Caco-2 (cell line): ENCODE measurements at regions not wholly inside any gene's neighbourhood (a gene's known extent, or its start where the extent isn't known, plus 50 kb on each side); places are given as distances from the start of the nearest gene placed in this dataset.

Source experiments
- BruUV-seq: library from RNA; stranded (reverse); fragments of 400-500 nt; replicated peaks from 2 replicates; lab custom pipeline; 2021; lab: Mats Ljungman, UMichigan
- CTCF ChIA-PET: fragments of 300-600 bp; sonication (Branson Sonifier 250); formaldehyde crosslinking; loops from one replicate; lab custom pipeline; 2022; ENCODE audit warnings: antibody characterized with exemption; lab: Charles Lee
- POLR2A ChIA-PET: fragments of 300-600 bp; sonication (Branson Sonifier 250); formaldehyde crosslinking; loops from one replicate; lab custom pipeline; 2022; ENCODE audit warnings: antibody characterized with exemption; lab: Charles Lee
- DNase-seq, 2 experiments: peaks; one replicate each; pipeline versions ENCODE4 v3.0.0 to v3.0.0-alpha.2; 2020 to 2022
- H3K27me3 ChIP-seq: replicated peaks from 2 replicates; pipeline ENCODE4 v1.6.0; 2011; ENCODE audit warnings: low read length; ENCODE audit not compliant: control insufficient read depth, insufficient read depth
- H3K36me3 ChIP-seq: 2 replicates; pipeline ENCODE4 v1.5.1; 2011; ENCODE audit warnings: low read length; ENCODE audit not compliant: control insufficient read depth, insufficient read depth
- H3K4me1 ChIP-seq: fragments of 250-450 bp; sonication (Bioruptor Pico); 2 replicates; pipeline ENCODE4 v1.5.1; 2020; ENCODE audit warnings: mild to moderate bottlenecking
- H3K4me3 ChIP-seq: 2 replicates; pipeline ENCODE4 v1.5.1; 2011; ENCODE audit warnings: low read depth, mild to moderate bottlenecking, control low read depth, low read length
- H3K9me3 ChIP-seq: fragments of 250-450 bp; sonication (Bioruptor Pico); 2 replicates; pipeline ENCODE4 v1.5.1; 2020; ENCODE audit warnings: mild to moderate bottlenecking, moderate library complexity
- H3K27ac Mint-ChIP-seq: one replicate; pipeline ENCODE4 v1.8.0; 2022; ENCODE audit warnings: mixed read lengths; ENCODE audit not compliant: unreplicated experiment
- H3K27me3 Mint-ChIP-seq: one replicate; pipeline ENCODE4 v1.8.0; 2022; ENCODE audit warnings: mixed read lengths; ENCODE audit not compliant: insufficient read depth, unreplicated experiment
- H3K36me3 Mint-ChIP-seq: one replicate; pipeline ENCODE4 v1.8.0; 2022; ENCODE audit warnings: mild to moderate bottlenecking, mixed read lengths; ENCODE audit not compliant: insufficient read depth, unreplicated experiment
- H3K4me1 Mint-ChIP-seq: one replicate; pipeline ENCODE4 v1.8.0; 2022; ENCODE audit warnings: low read depth, mixed read lengths; ENCODE audit not compliant: unreplicated experiment
- H3K4me3 Mint-ChIP-seq: one replicate; pipeline ENCODE4 v1.8.0; 2022; ENCODE audit warnings: mild to moderate bottlenecking, moderate library complexity, mixed read lengths; ENCODE audit not compliant: unreplicated experiment
- H3K9me3 Mint-ChIP-seq: one replicate; pipeline ENCODE4 v1.8.0; 2022; ENCODE audit warnings: mixed read lengths; ENCODE audit not compliant: unreplicated experiment
- CTCF ChIP-seq, 2 experiments: fragments of 200-600 bp in 1 of 2; IDR thresholded peaks; 1 replicate in 1 of 2; 2 replicates in 1 of 2; pipeline versions ENCODE4 v1.5.1 to v1.8.0; 2011 to 2022; ENCODE audit warnings: antibody characterized with exemption in 1 of 2, control low read depth in 1 of 2, inconsistent platforms in 1 of 2, low read depth in 1 of 2, low read length in 1 of 2, mild to moderate bottlenecking in 1 of 2, moderate library complexity in 1 of 2; ENCODE audit not compliant: insufficient read depth in 1 of 2, severe bottlenecking in 1 of 2, unreplicated experiment in 1 of 2
- intact Hi-C: fragments of 100-400 bp; cut with micrococcal nuclease; formaldehyde crosslinking; loops from one replicate; pipeline ENCODE4 v1.10.0; 2022; ENCODE audit not compliant: unreplicated experiment

GRCh38 chr2:75775311-75775823 is 64.7 kb upstream of the GCFC2 start:
- Mint-ChIP-seq H3K27ac (no peak overlapping the region), H3K4me3 (no peak overlapping the region), H3K9me3 (no peaks in the 10 kb centered on the region), H3K36me3 (no peaks in the 10 kb centered on the region), H3K27me3 (peaks cover 6% of the 10 kb centered on the region), H3K4me1 (no peaks in the 10 kb centered on the region)
- intact Hi-C loops: no loop called here
- no peaks in the 10 kb centered on the region for H3K4me1 ChIP-seq
- ChIA-PET CTCF (no interaction called here), POLR2A (no interaction called here)
- DNase-seq: no peak
- no TSS peak for BruUV-seq
- H3K9me3 ChIP-seq: no peaks in the 10 kb centered on the region
- H3K36me3 ChIP-seq: no peaks in the 10 kb centered on the region
- H3K27me3 ChIP-seq: no peaks in the 10 kb centered on the region; the same call in 1 of the 2 replicates
- H3K4me3 ChIP-seq: no peak overlapping the region
- no peak for TF ChIP-seq CTCF (IDR thresholded peaks at IDR 0.05; ENCODE audit: insufficient read depth in 1 of 2, low read depth in 1 of 2, low read length in 1 of 2, severe bottlenecking in 1 of 2, unreplicated experiment in 1 of 2)

GRCh38 chr2:75772908-75773630 is 62.4 kb upstream of the GCFC2 start:
- DNase-seq: no peak
- H3K27me3 ChIP-seq: no peaks in the 10 kb centered on the region; the same call in 1 of the 2 replicates
- no TSS peak for BruUV-seq
- H3K27ac Mint-ChIP-seq: no peak overlapping the region
- no peak for TF ChIP-seq CTCF (IDR thresholded peaks at IDR 0.05; ENCODE audit: insufficient read depth in 1 of 2, low read depth in 1 of 2, low read length in 1 of 2, severe bottlenecking in 1 of 2, unreplicated experiment in 1 of 2)
- H3K4me3 Mint-ChIP-seq: no peak overlapping the region
- no peaks in the 10 kb centered on the region for H3K4me1 Mint-ChIP-seq
- H3K9me3 ChIP-seq: no peaks in the 10 kb centered on the region
- H3K9me3 Mint-ChIP-seq: no peaks in the 10 kb centered on the region
- peaks cover 9% of the 10 kb centered on the region for H3K27me3 Mint-ChIP-seq
- intact Hi-C loops: no loop called here
- no peaks in the 10 kb centered on the region for H3K4me1 ChIP-seq
- ChIA-PET CTCF (interaction anchor here (0.7 kb wide), 1 partner anchor 357 kb away, joined by 5 read pairs; no protein-coding TSS in a partner anchor), POLR2A (no interaction called here)
- no peaks in the 10 kb centered on the region for H3K36me3 ChIP-seq
- no peak overlapping the region for H3K4me3 ChIP-seq
- no peaks in the 10 kb centered on the region for H3K36me3 Mint-ChIP-seq

- BruUV-seq: no TSS peak
- CTCF ChIA-PET: no interaction called here
- Histone ChIP-seq H3K27me3 (no peaks in the 10 kb centered on the region), H3K4me3 (no peak overlapping the region), H3K9me3 (no peaks in the 10 kb centered on the region), H3K36me3 (no peaks in the 10 kb centered on the region), H3K4me1 (peaks cover 5% of the 10 kb centered on the region; the same call in 1 of the 2 replicates)
- Mint-ChIP-seq H3K27ac (no peak overlapping the region), H3K4me1 (no peaks in the 10 kb centered on the region), H3K36me3 (no peaks in the 10 kb centered on the region), H3K4me3 (no peak overlapping the region), H3K9me3 (no peaks in the 10 kb centered on the region), H3K27me3 (peaks cover 7% of the 10 kb centered on the region)
- POLR2A ChIA-PET: no interaction called here
- intact Hi-C loops: no loop called here
- no peak for TF ChIP-seq CTCF (IDR thresholded peaks at IDR 0.05; ENCODE audit: insufficient read depth in 1 of 2, low read depth in 1 of 2, low read length in 1 of 2, severe bottlenecking in 1 of 2, unreplicated experiment in 1 of 2)
- no peak for DNase-seq
Observed at GRCh38 chr2:75765798-75766197, 55.1 kb upstream of the GCFC2 start.
